Endodermal cell (in vitro differentiated cells): ENCODE measurements at regions not wholly inside any gene's neighbourhood (a gene's known extent, or its start where the extent isn't known, plus 50 kb on each side); places are given as distances from the start of the nearest gene placed in this dataset.

Experiments used
- DNase-seq: peaks from one replicate; pipeline ENCODE4 v3.0.0-alpha.2; 2017
- H3K27ac ChIP-seq: 2 replicates; pipeline ENCODE4 v1.5.1; 2013; ENCODE audit warnings: mild to moderate bottlenecking, low read depth, low read length, moderate library complexity
- H3K27me3 ChIP-seq: 2 replicates; pipeline ENCODE4 v1.6.1; 2013; ENCODE audit warnings: mild to moderate bottlenecking, low read length, moderate library complexity; ENCODE audit not compliant: insufficient read depth, control insufficient read depth, poor library complexity, severe bottlenecking
- H3K36me3 ChIP-seq: 2 replicates; pipeline ENCODE4 v1.7.0; 2013; ENCODE audit warnings: mild to moderate bottlenecking, low read length, moderate library complexity; ENCODE audit not compliant: control insufficient read depth, insufficient read depth
- H3K4me1 ChIP-seq: one replicate; pipeline ENCODE4 v1.7.0; 2013; ENCODE audit warnings: low read length; ENCODE audit not compliant: control insufficient read depth, insufficient read depth
- H3K4me3 ChIP-seq: 2 replicates; pipeline ENCODE4 v1.5.1; 2013; ENCODE audit warnings: mild to moderate bottlenecking, low read length, moderate library complexity
- H3K9ac ChIP-seq: 2 replicates; pipeline ENCODE4 v1.6.1; 2013; ENCODE audit warnings: mild to moderate bottlenecking, low read length, moderate library complexity; ENCODE audit not compliant: poor library complexity, severe bottlenecking; ENCODE audit errors: extremely low read depth
- H3K9me3 ChIP-seq: 2 replicates; pipeline ENCODE4 v1.6.1; 2013; ENCODE audit warnings: mild to moderate bottlenecking, low read length, moderate library complexity; ENCODE audit not compliant: control insufficient read depth
- H3K27ac Mint-ChIP-seq: 2 replicates; pipeline ENCODE4 v1.8.0; 2020; ENCODE audit warnings: mixed read lengths
- H3K27me3 Mint-ChIP-seq: 2 replicates; pipeline ENCODE4 v1.8.0; 2021; ENCODE audit warnings: mild to moderate bottlenecking, mixed read lengths; ENCODE audit not compliant: insufficient read depth
- H3K36me3 Mint-ChIP-seq: 2 replicates; pipeline ENCODE4 v1.8.0; 2020; ENCODE audit warnings: low read depth, mixed read lengths
- H3K4me1 Mint-ChIP-seq: 2 replicates; pipeline ENCODE4 v1.8.0; 2020; ENCODE audit warnings: mixed read lengths
- H3K4me3 Mint-ChIP-seq: 2 replicates; pipeline ENCODE4 v1.8.0; 2020; ENCODE audit warnings: mild to moderate bottlenecking, moderate library complexity, mixed read lengths
- H3K9me3 Mint-ChIP-seq: 2 replicates; pipeline ENCODE4 v1.8.0; 2020; ENCODE audit warnings: mild to moderate bottlenecking, mixed read lengths
- WGBS, 2 experiments: methylation state at CpG; one replicate each; pipeline versions ENCODE4 v1.1.5 to v1.1.7; 2013; ENCODE audit warnings: missing lambda C conversion rate in 2 of 2, mixed read lengths in 1 of 2; ENCODE audit not compliant: insufficient coverage in 1 of 2, insufficient read length in 1 of 2; 5-methylcytosine and 5-hydroxymethylcytosine counted together
- TF ChIP-seq, protein P1 (sequence below): fragments of 200-600 bp; sonication (generic); conservative IDR thresholded peaks from 2 replicates; pipeline ENCODE4 v1.5.0; 2021; ENCODE audit warnings: antibody characterized with exemption, mild to moderate bottlenecking

DNA sequence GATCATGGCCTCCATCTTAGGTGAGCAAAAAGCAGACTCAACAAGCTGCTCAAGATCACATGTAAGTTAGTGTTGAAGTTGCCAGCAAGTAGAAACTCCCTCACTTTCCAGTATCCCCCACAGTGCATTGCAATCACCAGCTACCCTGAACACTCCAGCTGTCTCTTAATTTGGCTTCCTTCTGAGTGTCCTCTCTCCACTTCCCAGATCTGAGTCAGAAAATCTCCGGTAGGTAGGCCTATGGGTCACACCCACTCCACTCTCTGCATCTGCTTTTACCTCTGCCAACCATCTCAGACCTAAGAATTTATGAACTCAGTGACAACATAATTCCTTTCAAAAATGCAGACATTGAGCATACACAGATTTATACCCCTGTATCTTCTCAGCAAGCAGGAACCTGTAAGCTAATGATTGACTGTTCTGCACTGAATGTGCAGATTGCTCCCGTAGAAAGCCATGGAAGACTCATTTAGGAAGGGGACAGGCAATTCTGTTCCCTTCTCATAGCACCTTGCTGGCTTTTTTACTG lies 656.9 kb downstream of the EPHA4 start:
- TF ChIP-seq, protein P1, sequence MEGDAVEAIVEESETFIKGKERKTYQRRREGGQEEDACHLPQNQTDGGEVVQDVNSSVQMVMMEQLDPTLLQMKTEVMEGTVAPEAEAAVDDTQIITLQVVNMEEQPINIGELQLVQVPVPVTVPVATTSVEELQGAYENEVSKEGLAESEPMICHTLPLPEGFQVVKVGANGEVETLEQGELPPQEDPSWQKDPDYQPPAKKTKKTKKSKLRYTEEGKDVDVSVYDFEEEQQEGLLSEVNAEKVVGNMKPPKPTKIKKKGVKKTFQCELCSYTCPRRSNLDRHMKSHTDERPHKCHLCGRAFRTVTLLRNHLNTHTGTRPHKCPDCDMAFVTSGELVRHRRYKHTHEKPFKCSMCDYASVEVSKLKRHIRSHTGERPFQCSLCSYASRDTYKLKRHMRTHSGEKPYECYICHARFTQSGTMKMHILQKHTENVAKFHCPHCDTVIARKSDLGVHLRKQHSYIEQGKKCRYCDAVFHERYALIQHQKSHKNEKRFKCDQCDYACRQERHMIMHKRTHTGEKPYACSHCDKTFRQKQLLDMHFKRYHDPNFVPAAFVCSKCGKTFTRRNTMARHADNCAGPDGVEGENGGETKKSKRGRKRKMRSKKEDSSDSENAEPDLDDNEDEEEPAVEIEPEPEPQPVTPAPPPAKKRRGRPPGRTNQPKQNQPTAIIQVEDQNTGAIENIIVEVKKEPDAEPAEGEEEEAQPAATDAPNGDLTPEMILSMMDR = no peak
- H3K4me1 Mint-ChIP-seq = no peaks in the 10 kb centered on the region

DNA sequence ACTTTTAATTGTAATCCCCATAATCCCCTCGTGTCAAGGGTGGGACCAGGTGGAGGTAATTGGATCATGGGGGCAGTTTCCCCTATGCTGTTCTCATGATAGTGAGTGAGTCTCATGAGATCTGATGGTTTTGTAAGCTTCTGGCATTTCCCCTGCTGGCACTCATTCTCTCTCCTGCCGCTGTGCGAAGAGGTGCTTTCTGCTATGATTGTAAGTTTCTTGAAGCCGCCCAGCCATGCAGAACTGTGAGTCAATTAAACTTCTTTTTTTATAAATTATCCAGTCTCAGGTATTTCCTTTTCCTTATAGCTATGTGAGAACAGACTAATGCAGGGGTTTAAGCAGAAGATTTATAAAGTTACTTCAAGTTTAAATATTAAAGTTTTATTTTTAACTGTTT lies 655.2 kb downstream of the EPHA4 start:
- WGBS, 2 experiments = 100% methylated on average over 4 of the region's 4 CpGs; no CpG with 5 or more reads in 1 of the 2 experiments
- Histone ChIP-seq H3K9me3 (no peaks in the 10 kb centered on the region), H3K27ac (no peak overlapping the region), H3K27me3 (no peaks in the 10 kb centered on the region), H3K9ac (no peak overlapping the region), H3K4me1 (no peaks in the 10 kb centered on the region), H3K36me3 (no peaks in the 10 kb centered on the region), H3K4me3 (no peak overlapping the region)
- Mint-ChIP-seq H3K9me3 (peaks cover 7% of the 10 kb centered on the region), H3K27me3 (no peaks in the 10 kb centered on the region), H3K27ac (no peak overlapping the region), H3K4me1 (no peaks in the 10 kb centered on the region), H3K4me3 (no peak overlapping the region), H3K36me3 (no peaks in the 10 kb centered on the region)
- DNase-seq = no peak
- TF ChIP-seq, protein P1 = no peak

More for the DNA sequence above, 656.9 kb downstream of the EPHA4 start:
- 93 to 100% methylated on average over 2 of the region's 2 CpGs for WGBS, 2 experiments
- no peak overlapping the region for H3K27ac ChIP-seq
- Mint-ChIP-seq H3K36me3 (no peaks in the 10 kb centered on the region), H3K4me3 (no peak overlapping the region), H3K9me3 (peaks cover 7% of the 10 kb centered on the region), H3K27me3 (no peaks in the 10 kb centered on the region), H3K27ac (no peak overlapping the region)
- H3K27me3 ChIP-seq = no peaks in the 10 kb centered on the region
- H3K4me1 ChIP-seq = no peaks in the 10 kb centered on the region
- H3K9ac ChIP-seq = no peak overlapping the region
- DNase-seq = no peak
- H3K9me3 ChIP-seq = no peaks in the 10 kb centered on the region
- H3K36me3 ChIP-seq = no peaks in the 10 kb centered on the region
- H3K4me3 ChIP-seq = no peak overlapping the region

DNA sequence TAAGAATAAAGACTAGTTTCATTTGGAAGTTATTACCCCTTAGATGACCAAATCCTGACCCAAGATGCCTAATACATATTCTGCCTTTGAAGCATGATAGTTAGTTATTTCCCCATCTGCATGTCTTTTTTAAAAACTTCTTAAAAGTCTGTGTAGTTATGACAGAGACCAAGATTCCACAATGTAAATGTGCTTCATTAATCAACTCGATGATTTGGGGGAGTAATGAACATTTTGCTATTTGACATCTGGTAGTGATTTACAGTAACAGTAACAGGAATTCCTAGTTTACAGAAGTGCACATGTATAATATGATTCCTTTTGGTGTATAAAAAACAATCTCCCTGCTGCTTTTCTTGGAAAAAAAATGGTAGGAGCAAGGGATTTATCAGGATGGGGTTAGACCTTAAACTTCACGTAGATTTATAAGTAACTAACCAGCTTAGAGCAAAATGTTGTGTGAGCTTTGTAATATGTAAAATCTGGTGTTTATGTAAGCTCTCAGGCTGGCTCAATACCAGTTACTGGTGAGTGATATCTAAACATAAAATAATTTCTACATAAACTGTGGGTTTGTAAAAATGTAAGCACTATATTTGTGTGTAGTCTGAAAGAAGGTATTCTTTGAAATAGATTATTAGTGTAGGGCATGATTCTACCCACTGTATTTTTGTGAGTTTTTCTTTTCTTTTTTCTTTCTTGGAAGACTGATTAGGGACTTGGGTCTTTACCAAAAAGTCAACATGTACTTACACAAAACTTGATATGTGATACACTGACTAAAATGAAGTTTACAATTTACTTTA lies 641.6 kb downstream of the EPHA4 start:
- Mint-ChIP-seq H3K4me3 (no peak overlapping the region), H3K27ac (no peak overlapping the region), H3K4me1 (no peaks in the 10 kb centered on the region), H3K36me3 (peaks cover 8% of the 10 kb centered on the region), H3K27me3 (no peaks in the 10 kb centered on the region), H3K9me3 (peaks cover 44% of the 10 kb centered on the region)
- no peaks in the 10 kb centered on the region for H3K4me1 ChIP-seq
- TF ChIP-seq, protein P1 = no peak
- DNase-seq = no peak
- peaks cover 33% of the 10 kb centered on the region for H3K9me3 ChIP-seq
- H3K27me3 ChIP-seq = no peaks in the 10 kb centered on the region
- no peaks in the 10 kb centered on the region for H3K36me3 ChIP-seq
- 89 to 100% methylated on average over 1 to 2 of the region's 2 CpGs for WGBS, 2 experiments
- H3K9ac ChIP-seq = no peak overlapping the region
- no peak overlapping the region for H3K4me3 ChIP-seq
- H3K27ac ChIP-seq = no peak overlapping the region
